ENCODE measurements at regions not wholly inside any gene's neighbourhood (a gene's known extent, or its start where the extent isn't known, plus 50 kb on each side); places are given as distances from the start of the nearest gene placed in this dataset.

- FAIRE-seq: no peak
- no peak overlapping the region for H4K91ac ChIP-seq (replicated peaks; ENCODE audit: insufficient read length, low read length)
- no peak for TF ChIP-seq SIRT6 (IDR thresholded peaks at IDR 0.05; ENCODE audit: low read length)
- no peak for TF ChIP-seq KDM1A (IDR thresholded peaks at IDR 0.05; ENCODE audit: borderline replicate concordance, low read length)
- no peak for TF ChIP-seq TCF12 (IDR thresholded peaks at IDR 0.05; ENCODE audit: low read depth, low read length)
- TF ChIP-seq BRCA1 (IDR thresholded peaks at IDR 0.05; ENCODE audit: low read depth, low read length): no peak
- no peak for TF ChIP-seq TAF1 (IDR thresholded peaks at IDR 0.05; ENCODE audit: low read depth, low read length)
- TF ChIP-seq CBX5 (IDR thresholded peaks at IDR 0.05; ENCODE audit: low read depth, low read length): no peak
- TF ChIP-seq BACH1 (IDR thresholded peaks at IDR 0.05; ENCODE audit: low read length): no peak
- no peak for TF ChIP-seq CTBP2 (IDR thresholded peaks at IDR 0.05; ENCODE audit: borderline replicate concordance, insufficient read depth, insufficient read length, low read length)
- TF ChIP-seq SUZ12 (IDR thresholded peaks at IDR 0.05; ENCODE audit: low read length): no peak
- no peak for TF ChIP-seq JUND (IDR thresholded peaks at IDR 0.05; ENCODE audit: low read length)
- TF ChIP-seq RBBP5 (IDR thresholded peaks at IDR 0.05; ENCODE audit: borderline replicate concordance, low read depth, low read length): no peak
- no peak for TF ChIP-seq NRF1 (IDR thresholded peaks at IDR 0.05; ENCODE audit: low read depth, low read length)
- no peak for TF ChIP-seq SP4 (IDR thresholded peaks at IDR 0.05; ENCODE audit: low read length)
- TF ChIP-seq ASH2L (IDR thresholded peaks at IDR 0.05; ENCODE audit: low read length): no peak
- TF ChIP-seq PHF8 (conservative IDR thresholded peaks at IDR 0.05; ENCODE audit: low read depth, low read length): no peak
Measured at GRCh38 chr7:94760446-94761100, 104.6 kb upstream of the SGCE start.

More at GRCh38 chr7:94760446-94761100, 104.6 kb upstream of the SGCE start:
- H4K5ac ChIP-seq (ENCODE audit: insufficient read length, low read depth, low read length): no peak overlapping the region
- DNase-seq (ENCODE audit: low read depth in 1 of 2, low spot score in 2 of 2): no peak
- no peaks in the 10 kb centered on the region for H3K9me3 ChIP-seq (ENCODE audit: insufficient read depth in 2 of 2, low read depth in 1 of 2, low read length in 1 of 2)
- no peak overlapping the region for H2BK15ac ChIP-seq (ENCODE audit: low read length)
- H3K27me3 ChIP-seq (replicated peaks in 1 of 4; ENCODE audit: control insufficient read depth in 3 of 4, extremely low read depth in 1 of 4, insufficient read depth in 3 of 4, low read length in 3 of 4): no peaks in the 10 kb centered on the region
- H2BK120ac ChIP-seq (replicated peaks; ENCODE audit: low read depth, low read length): no peak overlapping the region
- H4K20me1 ChIP-seq (replicated peaks in 1 of 2; ENCODE audit: control insufficient read depth in 1 of 2, insufficient read depth in 2 of 2, low read length in 2 of 2): no peaks in the 10 kb centered on the region
- no peak overlapping the region for H2BK20ac ChIP-seq (ENCODE audit: low read length)
- POLR2A ChIA-PET (ENCODE audit: partially characterized antibody): no interaction called here
- H2BK12ac ChIP-seq (ENCODE audit: low read depth, low read length): no peak overlapping the region
- H2AK5ac ChIP-seq (ENCODE audit: low read depth, low read length): no peak overlapping the region
- no peaks in the 10 kb centered on the region for H3K23me2 ChIP-seq (ENCODE audit: low read depth, low read length)
- no peaks in the 10 kb centered on the region for H3K4me1 ChIP-seq (replicated peaks in 1 of 4; ENCODE audit: control insufficient read depth in 3 of 4, insufficient read depth in 4 of 4, low read length in 3 of 4)
- H3K27ac ChIP-seq (ENCODE audit: low read depth, low read length): no peak overlapping the region
- no peaks in the 10 kb centered on the region for H3K79me2 ChIP-seq (ENCODE audit: control insufficient read depth in 1 of 2, insufficient read depth in 2 of 2, low read length in 2 of 2)
- H4K8ac ChIP-seq (ENCODE audit: extremely low read depth, insufficient read depth, low read length): no peak overlapping the region
- H2AFZ ChIP-seq (ENCODE audit: low read length): no peak overlapping the region
- no peak overlapping the region for H3K4me3 ChIP-seq (ENCODE audit: extremely low read depth in 1 of 4, insufficient read depth in 2 of 4, low read depth in 3 of 4, low read length in 4 of 4)
- no peak overlapping the region for H3K9ac ChIP-seq (replicated peaks in 1 of 4; ENCODE audit: extremely low read depth in 1 of 4, low read depth in 3 of 4, low read length in 3 of 4)
- H3K23ac ChIP-seq (ENCODE audit: insufficient read length): no peak overlapping the region
- no peak overlapping the region for H3K14ac ChIP-seq (ENCODE audit: insufficient read length)
- H3K56ac ChIP-seq (replicated peaks; ENCODE audit: insufficient read length, low read depth, low read length): no peak overlapping the region
- CTCF ChIA-PET (ENCODE audit: partially characterized antibody): no interaction called here
- H3K18ac ChIP-seq (ENCODE audit: extremely low read depth, low read length): no peak overlapping the region
- no peak overlapping the region for H2BK5ac ChIP-seq (ENCODE audit: low read depth, low read length)
- no peaks in the 10 kb centered on the region for H3K79me1 ChIP-seq (ENCODE audit: low read depth, low read length)
- H3K36me3 ChIP-seq (ENCODE audit: control insufficient read depth in 2 of 4, insufficient read depth in 4 of 4, low read length in 3 of 4): no peaks in the 10 kb centered on the region
- H3K4me2 ChIP-seq (ENCODE audit: insufficient read depth in 1 of 2, low read depth in 2 of 2, low read length in 2 of 2): no peak overlapping the region
- WGBS, 2 experiments (ENCODE audit: extremely low coverage in 1 of 2, insufficient coverage in 1 of 2, insufficient read length in 1 of 2, insufficient replicate concordance in 2 of 2, low coverage in 1 of 2, low lambda C conversion rate in 2 of 2, missing lambda C conversion rate in 1 of 2): 86% methylated on average over 2 of the region's 2 CpGs; no CpG with 5 or more reads in 1 of the 2 experiments
- no peak overlapping the region for H3K4ac ChIP-seq (replicated peaks; ENCODE audit: insufficient read length, low read depth, low read length)

All from H1 (cell line).